ENCODE measurements at regions not wholly inside any gene's neighbourhood (a gene's known extent, or its start where the extent isn't known, plus 50 kb on each side); places are given as distances from the start of the nearest gene placed in this dataset.

DNA sequence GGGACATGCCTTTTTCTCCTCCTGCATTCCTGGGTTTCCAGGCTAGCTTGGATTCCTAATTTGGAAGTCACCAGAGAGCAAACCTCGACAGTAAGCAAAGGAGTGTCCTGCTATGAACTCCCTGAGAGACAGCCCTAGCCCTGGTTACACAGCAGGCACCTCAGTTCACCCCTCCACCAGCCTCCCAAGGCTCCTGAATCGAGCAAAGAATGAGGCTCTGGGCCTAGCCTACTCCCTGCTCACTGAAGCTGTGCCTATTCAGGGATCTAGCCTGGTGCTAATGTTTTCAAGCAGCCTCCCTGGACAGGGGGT is 66.7 kb upstream of the RMDN2 start:
- no peak for ATAC-seq
- Histone ChIP-seq H3K27ac (ENCODE audit: low read depth, low read length) (no peak overlapping the region), H3K4me3 (replicated peaks in 1 of 2; ENCODE audit: low read depth in 1 of 2, low read length in 2 of 2) (no peak overlapping the region), H3K79me2 (ENCODE audit: insufficient read depth, low read length) (no peaks in the 10 kb centered on the region), H3K36me3 (ENCODE audit: control insufficient read depth in 1 of 2, insufficient read depth in 2 of 2, low read length in 2 of 2) (no peaks in the 10 kb centered on the region), H2AFZ (ENCODE audit: low read depth, low read length, poor library complexity, severe bottlenecking) (no peak overlapping the region), H3K4me2 (ENCODE audit: low read length) (no peak overlapping the region), H4K20me1 (ENCODE audit: insufficient read depth) (no peaks in the 10 kb centered on the region), H3K9me3 (ENCODE audit: control insufficient read depth in 1 of 2, insufficient read depth in 1 of 2, low read depth in 1 of 2, low read length in 2 of 2) (no peaks in the 10 kb centered on the region), H3K4me1 (ENCODE audit: control insufficient read depth in 1 of 2, insufficient read depth in 2 of 2, low read length in 2 of 2) (no peaks in the 10 kb centered on the region), H3K27me3 (ENCODE audit: insufficient read depth, low read length) (no peaks in the 10 kb centered on the region), H3K9me2 (ENCODE audit: insufficient read depth) (no peaks in the 10 kb centered on the region), H3K9ac (ENCODE audit: low read length) (no peak overlapping the region)
- BruUV-seq (replicated peaks): no TSS peak
- ChIA-PET RAD21 (ENCODE audit: low non-redundant PET in 1 of 2, low total read pairs in 2 of 2, uncharacterized antibody in 2 of 2, unreplicated experiment in 2 of 2) (no interaction called here), CTCF (no interaction called here), POLR2A (no interaction called here)
- intact Hi-C loops (cut with micrococcal nuclease): no loop called here
- no peak for DNase-seq (ENCODE audit: low read depth, low spot score)
- TF ChIP-seq POLR2AphosphoS5 (IDR thresholded peaks at IDR 0.05; ENCODE audit: low read depth, low read length): no peak
- no peak for TF ChIP-seq EGR1 (IDR thresholded peaks at IDR 0.05; ENCODE audit: low read depth)
- TF ChIP-seq, protein P1, sequence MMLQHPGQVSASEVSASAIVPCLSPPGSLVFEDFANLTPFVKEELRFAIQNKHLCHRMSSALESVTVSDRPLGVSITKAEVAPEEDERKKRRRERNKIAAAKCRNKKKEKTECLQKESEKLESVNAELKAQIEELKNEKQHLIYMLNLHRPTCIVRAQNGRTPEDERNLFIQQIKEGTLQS (IDR thresholded peaks at IDR 0.05): no peak
- TF ChIP-seq, protein P2, sequence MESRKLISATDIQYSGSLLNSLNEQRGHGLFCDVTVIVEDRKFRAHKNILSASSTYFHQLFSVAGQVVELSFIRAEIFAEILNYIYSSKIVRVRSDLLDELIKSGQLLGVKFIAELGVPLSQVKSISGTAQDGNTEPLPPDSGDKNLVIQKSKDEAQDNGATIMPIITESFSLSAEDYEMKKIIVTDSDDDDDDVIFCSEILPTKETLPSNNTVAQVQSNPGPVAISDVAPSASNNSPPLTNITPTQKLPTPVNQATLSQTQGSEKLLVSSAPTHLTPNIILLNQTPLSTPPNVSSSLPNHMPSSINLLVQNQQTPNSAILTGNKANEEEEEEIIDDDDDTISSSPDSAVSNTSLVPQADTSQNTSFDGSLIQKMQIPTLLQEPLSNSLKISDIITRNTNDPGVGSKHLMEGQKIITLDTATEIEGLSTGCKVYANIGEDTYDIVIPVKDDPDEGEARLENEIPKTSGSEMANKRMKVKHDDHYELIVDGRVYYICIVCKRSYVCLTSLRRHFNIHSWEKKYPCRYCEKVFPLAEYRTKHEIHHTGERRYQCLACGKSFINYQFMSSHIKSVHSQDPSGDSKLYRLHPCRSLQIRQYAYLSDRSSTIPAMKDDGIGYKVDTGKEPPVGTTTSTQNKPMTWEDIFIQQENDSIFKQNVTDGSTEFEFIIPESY (IDR thresholded peaks at IDR 0.05; ENCODE audit: extremely low read depth, insufficient replicate concordance, low read length): no peak
- no peak for TF ChIP-seq CEBPB (IDR thresholded peaks at IDR 0.05; ENCODE audit: low read depth)
- TF ChIP-seq SIN3A (IDR thresholded peaks at IDR 0.05; ENCODE audit: low read depth): no peak
- TF ChIP-seq RAD21 (IDR thresholded peaks at IDR 0.05; ENCODE audit: low read depth): no peak
- TF ChIP-seq ELF1 (IDR thresholded peaks at IDR 0.05; ENCODE audit: borderline replicate concordance, low read depth): no peak
- TF ChIP-seq, protein P3, sequence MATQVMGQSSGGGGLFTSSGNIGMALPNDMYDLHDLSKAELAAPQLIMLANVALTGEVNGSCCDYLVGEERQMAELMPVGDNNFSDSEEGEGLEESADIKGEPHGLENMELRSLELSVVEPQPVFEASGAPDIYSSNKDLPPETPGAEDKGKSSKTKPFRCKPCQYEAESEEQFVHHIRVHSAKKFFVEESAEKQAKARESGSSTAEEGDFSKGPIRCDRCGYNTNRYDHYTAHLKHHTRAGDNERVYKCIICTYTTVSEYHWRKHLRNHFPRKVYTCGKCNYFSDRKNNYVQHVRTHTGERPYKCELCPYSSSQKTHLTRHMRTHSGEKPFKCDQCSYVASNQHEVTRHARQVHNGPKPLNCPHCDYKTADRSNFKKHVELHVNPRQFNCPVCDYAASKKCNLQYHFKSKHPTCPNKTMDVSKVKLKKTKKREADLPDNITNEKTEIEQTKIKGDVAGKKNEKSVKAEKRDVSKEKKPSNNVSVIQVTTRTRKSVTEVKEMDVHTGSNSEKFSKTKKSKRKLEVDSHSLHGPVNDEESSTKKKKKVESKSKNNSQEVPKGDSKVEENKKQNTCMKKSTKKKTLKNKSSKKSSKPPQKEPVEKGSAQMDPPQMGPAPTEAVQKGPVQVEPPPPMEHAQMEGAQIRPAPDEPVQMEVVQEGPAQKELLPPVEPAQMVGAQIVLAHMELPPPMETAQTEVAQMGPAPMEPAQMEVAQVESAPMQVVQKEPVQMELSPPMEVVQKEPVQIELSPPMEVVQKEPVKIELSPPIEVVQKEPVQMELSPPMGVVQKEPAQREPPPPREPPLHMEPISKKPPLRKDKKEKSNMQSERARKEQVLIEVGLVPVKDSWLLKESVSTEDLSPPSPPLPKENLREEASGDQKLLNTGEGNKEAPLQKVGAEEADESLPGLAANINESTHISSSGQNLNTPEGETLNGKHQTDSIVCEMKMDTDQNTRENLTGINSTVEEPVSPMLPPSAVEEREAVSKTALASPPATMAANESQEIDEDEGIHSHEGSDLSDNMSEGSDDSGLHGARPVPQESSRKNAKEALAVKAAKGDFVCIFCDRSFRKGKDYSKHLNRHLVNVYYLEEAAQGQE (IDR thresholded peaks at IDR 0.05; ENCODE audit: low read depth): no peak
- no peak for TF ChIP-seq POLR2A (IDR thresholded peaks at IDR 0.05; ENCODE audit: borderline replicate concordance, extremely low read depth, insufficient read depth, insufficient read length)

All from HCT116 (cell line).